HG02840 (cell line): ENCODE measurements at regions not wholly inside any gene's neighbourhood (a gene's known extent, or its start where the extent isn't known, plus 50 kb on each side); places are given as distances from the start of the nearest gene placed in this dataset.

ENCODE experiments used
- ATAC-seq: cut with Tn5 transposase; IDR thresholded peaks from one replicate; pipeline ENCODE4 v1.9.1; 2021; ENCODE audit warnings: mild to moderate bottlenecking, moderate library complexity, moderate number of reproducible peaks; ENCODE audit not compliant: unreplicated experiment, low FRiP score

GRCh38 chr12:39061576-39061975 lies 156.2 kb upstream of the CPNE8 start:
- ATAC-seq, result no peak

DNA sequence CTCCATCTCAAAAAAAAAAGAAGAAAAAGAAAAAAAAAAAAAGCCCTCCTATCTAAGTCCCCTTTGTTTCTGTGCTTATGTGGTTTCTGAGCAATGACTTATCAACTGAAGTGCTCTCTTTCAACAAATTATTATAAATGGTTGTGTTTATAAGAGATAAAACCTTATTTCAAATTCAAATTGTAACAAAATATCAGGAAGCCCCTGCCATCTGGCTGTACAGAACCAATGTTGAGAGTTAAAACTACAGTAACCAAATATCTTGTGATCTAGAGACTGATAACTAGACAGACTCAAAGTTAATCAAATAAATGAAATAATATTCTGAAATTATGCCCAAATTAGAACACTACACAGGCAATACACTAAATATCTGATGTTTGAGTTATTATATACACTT lies 143.0 kb upstream of the CPNE8 start:
- no peak for ATAC-seq

DNA sequence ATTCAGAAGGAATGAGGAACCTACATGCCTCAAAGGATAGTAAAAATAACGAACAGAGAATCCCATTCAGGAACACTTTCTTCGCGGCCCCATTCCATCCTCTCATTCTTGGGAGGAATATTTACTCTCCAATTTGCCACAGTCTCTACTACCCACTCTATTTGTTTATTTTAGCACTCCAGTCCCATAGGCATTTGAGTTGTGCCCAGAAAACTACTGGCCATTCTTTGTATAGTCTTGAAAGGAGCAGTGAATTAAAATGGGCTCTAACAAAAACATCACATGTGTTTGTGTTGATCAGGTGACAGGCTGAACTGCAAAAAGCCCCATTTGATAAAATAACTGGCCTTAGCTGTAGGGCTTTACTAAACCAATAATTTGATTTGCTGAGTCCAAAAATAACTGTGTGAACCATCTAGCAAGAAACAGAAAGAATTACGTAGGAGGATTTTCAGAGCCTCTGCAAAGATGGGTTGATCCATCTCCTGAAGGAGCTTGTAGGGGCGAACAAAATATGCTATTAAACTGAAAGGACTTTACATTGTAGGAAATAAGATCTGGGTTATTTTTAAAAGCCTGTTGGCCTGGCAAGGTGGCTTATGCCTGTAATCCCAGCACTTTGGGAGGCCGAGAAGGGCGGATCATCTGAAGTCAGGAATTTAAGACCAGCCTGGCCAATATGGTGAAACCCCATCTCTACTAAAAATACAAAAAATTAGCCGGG lies 142.3 kb upstream of the CPNE8 start:
- ATAC-seq, result no peak

DNA sequence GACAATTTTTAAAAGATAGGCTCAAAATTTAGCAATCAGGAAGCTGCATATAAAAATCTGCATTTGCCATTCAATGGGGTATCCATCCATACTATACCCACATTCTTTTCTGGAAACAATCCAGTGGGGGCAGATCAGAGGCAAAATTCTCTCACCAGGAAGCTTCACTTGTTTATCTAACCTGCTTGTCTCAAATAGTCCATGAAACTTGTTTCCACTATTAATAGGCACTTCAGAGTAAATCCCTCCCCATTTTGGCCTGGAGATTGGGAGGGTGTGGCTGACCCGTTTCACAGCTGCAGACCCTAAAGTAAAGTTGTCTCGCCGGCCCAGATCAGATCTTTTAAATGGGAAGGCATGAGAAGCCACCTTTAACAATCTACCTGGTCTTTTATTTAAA lies 139.4 kb upstream of the CPNE8 start:
- ATAC-seq, result no peak

- ATAC-seq, result no peak
These were observed 138.0 kb upstream of the CPNE8 start for GRCh38 chr12:39043424-39043822.

DNA sequence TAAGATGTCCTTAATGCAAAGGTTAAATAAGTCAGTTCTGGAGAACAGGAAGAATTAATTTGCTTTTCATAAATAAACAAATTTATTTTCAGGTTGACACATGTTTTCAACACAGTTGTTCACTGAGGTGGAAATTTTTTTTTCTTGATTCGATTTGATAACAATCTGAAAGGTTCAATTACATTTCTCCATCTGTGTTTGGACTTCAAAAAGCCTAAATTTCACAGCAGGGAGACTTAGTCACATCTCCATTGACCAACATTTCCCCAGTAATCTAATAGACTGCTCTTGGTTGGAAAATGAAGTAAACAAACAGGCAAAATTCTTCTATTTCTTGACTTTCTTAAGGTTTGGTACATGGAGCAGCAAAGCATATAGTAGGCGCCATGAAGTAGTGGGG lies 134.9 kb upstream of the CPNE8 start:
- ATAC-seq, result no peak

GRCh38 chr12:39037115-39037514 lies 131.7 kb upstream of the CPNE8 start:
- ATAC-seq, result no peak

GRCh38 chr12:39036105-39036504 lies 130.7 kb upstream of the CPNE8 start:
- ATAC-seq, result no peak

- no peak for ATAC-seq
These were observed 128.4 kb upstream of the CPNE8 start for GRCh38 chr12:39033782-39034181.

DNA sequence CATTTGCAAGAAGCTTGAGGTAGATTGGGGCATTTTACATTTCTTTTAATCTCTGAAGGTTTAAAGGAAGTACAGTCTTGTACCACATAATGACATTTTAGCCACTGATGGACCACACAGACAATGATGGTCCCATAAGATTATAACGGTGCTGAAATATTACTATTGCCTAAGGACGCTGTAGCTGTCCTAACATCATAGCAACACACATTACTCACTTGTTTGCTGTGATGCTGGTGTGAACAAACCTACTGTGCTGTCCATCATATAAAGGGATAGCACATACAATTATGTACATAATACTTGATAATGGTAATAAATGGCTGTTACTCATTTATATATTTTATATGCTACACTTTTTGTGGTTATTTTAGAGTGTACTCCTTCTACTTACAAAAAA lies 127.1 kb upstream of the CPNE8 start:
- ATAC-seq, result no peak

DNA sequence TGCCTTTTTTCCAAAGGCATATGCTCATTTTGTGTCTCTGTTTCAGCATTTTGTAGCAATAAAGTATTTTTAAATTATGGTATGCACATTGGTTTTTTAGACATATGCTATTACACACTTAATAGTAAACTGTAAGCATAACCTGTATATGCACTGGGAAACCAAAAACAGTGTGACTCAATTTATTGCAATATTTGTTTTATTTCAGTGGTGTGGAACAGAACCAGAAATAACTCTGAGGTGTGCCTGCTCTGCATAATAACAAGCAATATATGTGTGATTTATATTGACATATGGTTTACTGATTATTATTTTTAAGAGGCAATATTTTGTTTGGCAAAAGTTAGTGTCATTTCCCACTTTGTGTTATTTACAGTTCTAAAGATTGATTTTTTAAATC lies 126.6 kb upstream of the CPNE8 start:
- ATAC-seq, result no peak

DNA sequence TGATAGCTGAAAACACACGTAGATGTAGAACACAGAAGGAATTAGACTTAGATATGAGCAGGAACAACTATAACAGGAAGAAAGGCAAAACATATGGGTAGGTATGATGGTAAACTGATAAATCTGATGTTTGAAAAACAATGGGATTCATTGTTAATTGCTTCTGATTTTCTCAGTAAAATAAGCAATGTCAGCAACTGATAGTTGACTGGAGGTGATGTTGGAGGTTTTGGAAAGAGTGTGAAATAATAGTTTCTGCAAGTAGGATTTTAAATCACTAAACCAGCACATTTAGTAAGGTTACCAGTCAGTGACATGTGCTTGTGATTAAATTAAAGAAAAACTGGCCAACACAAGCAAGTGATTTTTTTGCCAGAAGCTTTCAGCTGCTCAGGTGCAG lies 123.0 kb upstream of the CPNE8 start:
- no peak for ATAC-seq

DNA sequence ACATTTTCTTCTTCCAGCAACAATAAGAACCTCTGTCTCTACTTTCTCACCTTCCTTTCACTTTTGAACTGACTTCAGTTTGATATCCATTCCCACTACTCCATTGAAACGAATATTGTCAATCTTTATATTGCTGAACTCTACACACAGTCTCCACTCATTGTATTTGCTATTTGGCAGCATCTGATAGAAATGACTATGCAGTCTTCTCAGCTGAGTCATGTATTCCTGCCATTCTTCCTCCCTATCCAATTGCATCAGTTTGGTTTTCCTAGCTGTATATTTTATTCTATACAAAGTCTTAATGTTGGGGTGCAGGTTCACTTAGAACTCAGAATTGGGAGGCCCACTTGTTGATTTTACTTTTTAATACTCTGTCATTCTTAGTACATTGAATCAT lies 107.5 kb upstream of the CPNE8 start:
- no peak for ATAC-seq

DNA sequence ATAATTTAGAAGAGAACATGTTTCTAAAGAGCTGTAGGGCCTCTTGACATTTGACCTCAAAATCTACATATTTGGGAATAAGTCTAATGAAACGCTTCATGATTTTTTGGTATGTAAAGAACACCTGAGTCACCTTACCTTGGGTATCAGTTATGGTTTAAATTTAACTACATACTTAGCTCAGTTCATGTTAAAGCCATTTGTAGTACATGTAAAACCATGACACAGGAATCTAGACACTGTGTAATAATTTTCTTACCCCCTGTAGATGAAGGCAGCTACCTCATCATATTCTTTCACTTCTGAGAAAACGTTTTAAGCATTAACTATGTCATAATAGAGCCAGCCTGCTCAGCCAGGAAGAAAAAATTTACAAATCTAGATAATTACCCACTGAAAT lies 105.8 kb upstream of the CPNE8 start:
- no peak for ATAC-seq

- no peak for ATAC-seq
These were observed 105.0 kb upstream of the CPNE8 start for GRCh38 chr12:39010406-39010805.

DNA sequence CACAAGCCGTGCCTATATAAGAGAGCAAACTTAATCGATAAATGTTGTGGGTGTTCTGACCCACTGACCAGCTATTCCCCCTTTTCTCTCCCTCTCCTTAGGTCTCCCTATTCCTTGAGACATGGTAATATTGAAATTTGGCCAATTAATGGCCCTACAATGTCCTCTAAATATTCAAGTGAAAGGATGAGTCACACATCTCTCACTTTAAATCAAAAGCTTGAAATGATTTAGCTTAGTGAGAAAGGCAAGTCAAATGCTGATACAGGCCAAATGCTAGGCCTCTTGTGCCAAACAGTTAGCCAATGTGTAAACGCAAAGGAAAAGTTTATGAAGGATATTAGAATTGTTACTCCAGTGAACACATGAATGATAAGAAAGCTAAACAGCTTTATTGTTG lies 102.2 kb upstream of the CPNE8 start:
- no peak for ATAC-seq

- ATAC-seq, result no peak
These were observed 100.9 kb upstream of the CPNE8 start for GRCh38 chr12:39006286-39006685.

GRCh38 chr12:39005671-39006070 lies 100.3 kb upstream of the CPNE8 start:
- ATAC-seq, result no peak

- ATAC-seq, result no peak
These were observed 98.3 kb upstream of the CPNE8 start for GRCh38 chr12:39003541-39004155.

DNA sequence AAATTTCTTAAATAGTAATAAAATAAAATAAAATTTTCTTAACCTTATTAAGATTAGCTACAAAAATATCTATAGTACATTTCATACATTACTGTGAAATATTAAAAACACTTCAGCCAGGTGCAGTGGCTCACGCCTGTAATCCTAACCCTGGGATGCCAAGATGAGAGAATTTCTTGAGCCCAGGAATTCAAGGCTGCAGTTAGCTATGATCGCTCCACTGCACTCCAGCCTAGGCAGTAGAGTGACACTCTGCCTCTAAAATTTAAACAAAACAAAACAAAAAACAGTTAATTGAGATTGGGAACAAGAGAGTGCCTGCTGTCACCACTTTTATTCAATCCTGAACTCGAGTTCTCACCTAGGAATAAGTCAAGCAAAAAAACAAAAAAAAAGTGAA lies 95.0 kb upstream of the CPNE8 start:
- ATAC-seq, result no peak

GRCh38 chr12:38998887-38999482 lies 93.6 kb upstream of the CPNE8 start:
- ATAC-seq, result no peak

- no peak for ATAC-seq
These were observed 89.9 kb upstream of the CPNE8 start for GRCh38 chr12:38995249-38995648.
